ENCODE measurements at regions not wholly inside any gene's neighbourhood (a gene's known extent, or its start where the extent isn't known, plus 50 kb on each side); places are given as distances from the start of the nearest gene placed in this dataset.

GRCh38 chr4:58935332-58935731 is 1825.1 kb upstream of the IGFBP7 start:
- DNase-seq (ENCODE audit: low spot score) = no peak

- no peak for DNase-seq (ENCODE audit: low spot score)
Measured at GRCh38 chr4:58936436-58936835, 1826.3 kb upstream of the IGFBP7 start.

GRCh38 chr4:58940167-58940566 is 1830.0 kb upstream of the IGFBP7 start:
- DNase-seq (ENCODE audit: low spot score) = no peak

- no peak for DNase-seq (ENCODE audit: low spot score)
Measured at GRCh38 chr4:58941286-58941685, 1831.1 kb upstream of the IGFBP7 start.

- DNase-seq (ENCODE audit: low spot score) = no peak
Measured at GRCh38 chr4:58953575-58953974, 1843.4 kb upstream of the IGFBP7 start.

GRCh38 chr4:58957711-58958110 is 1847.5 kb upstream of the IGFBP7 start:
- DNase-seq (ENCODE audit: low spot score) = no peak

GRCh38 chr4:58961283-58961682 is 1851.1 kb upstream of the IGFBP7 start:
- no peak for DNase-seq (ENCODE audit: low spot score)

GRCh38 chr4:58961925-58962324 is 1851.7 kb upstream of the IGFBP7 start:
- no peak for DNase-seq (ENCODE audit: low spot score)

- no peak for DNase-seq (ENCODE audit: low spot score)
Measured at GRCh38 chr4:58962424-58962823, 1852.2 kb upstream of the IGFBP7 start.

GRCh38 chr4:58981828-58982227 is 1871.6 kb upstream of the IGFBP7 start:
- DNase-seq (ENCODE audit: low spot score) = no peak

- no peak for DNase-seq (ENCODE audit: low spot score)
Measured at GRCh38 chr4:58983887-58984286, 1873.7 kb upstream of the IGFBP7 start.

- no peak for DNase-seq (ENCODE audit: low spot score)
Measured at GRCh38 chr4:59002148-59002547, 1892.0 kb upstream of the IGFBP7 start.

- DNase-seq (ENCODE audit: low spot score) = no peak
Measured at GRCh38 chr4:59024257-59024656, 1914.1 kb upstream of the IGFBP7 start.

- no peak for DNase-seq (ENCODE audit: low spot score)
Measured at GRCh38 chr4:59037812-59038211, 1927.6 kb upstream of the IGFBP7 start.

GRCh38 chr4:59039046-59039445 is 1928.9 kb upstream of the IGFBP7 start:
- no peak for DNase-seq (ENCODE audit: low spot score)

- DNase-seq (ENCODE audit: low spot score) = no peak
Measured at GRCh38 chr4:59044286-59044900, 1934.2 kb upstream of the IGFBP7 start.

- no peak for DNase-seq (ENCODE audit: low spot score)
Measured at GRCh38 chr4:59054086-59054485, 1943.9 kb upstream of the IGFBP7 start.

GRCh38 chr4:59057804-59058203 is 1947.6 kb upstream of the IGFBP7 start:
- no peak for DNase-seq (ENCODE audit: low spot score)

GRCh38 chr4:59058543-59058942 is 1948.4 kb upstream of the IGFBP7 start:
- DNase-seq (ENCODE audit: low spot score) = no peak

GRCh38 chr4:59060002-59060846 is 1950.0 kb upstream of the IGFBP7 start:
- no peak for DNase-seq (ENCODE audit: low spot score)

GRCh38 chr4:59060895-59061294 is 1950.7 kb upstream of the IGFBP7 start:
- no peak for DNase-seq (ENCODE audit: low spot score)

- no peak for DNase-seq (ENCODE audit: low spot score)
Measured at GRCh38 chr4:59063015-59063720, 1953.0 kb upstream of the IGFBP7 start.

All from putamen (tissue), 1 donor.